ENCODE measurements at regions not wholly inside any gene's neighbourhood (a gene's known extent, or its start where the extent isn't known, plus 50 kb on each side); places are given as distances from the start of the nearest gene placed in this dataset.

GRCh38 chr15:92523176-92523575 lies 129.5 kb downstream of the ST8SIA2 start:
- H3K4me3 ChIP-seq (ENCODE audit: insufficient read depth, low read depth, low read length), result no peak overlapping the region
- CTCF ChIA-PET, result no interaction called here

More at GRCh38 chr15:92523176-92523575, 129.5 kb downstream of the ST8SIA2 start:
- no peak overlapping the region for H2BK15ac ChIP-seq (ENCODE audit: low read depth, low read length)
- H3K9ac ChIP-seq (ENCODE audit: low read depth, low read length), result no peak overlapping the region
- WGBS, 2 experiments (ENCODE audit: extremely low coverage in 2 of 2, insufficient read length in 1 of 2), result no CpG with 5 or more reads among the region's 2 CpGs
- in situ Hi-C loops (cut with MboI; ENCODE audit: low sequenced_read_pairs) (loop anchor here (5.0 kb wide), 1 partner anchor 184 kb away; no protein-coding TSS in a partner anchor), intact Hi-C loops (cut with micrococcal nuclease) (no loop called here), dilution Hi-C loops (cut with HindIII; ENCODE audit: low sequenced_read_pairs, unreplicated experiment) (no loop called here)
- POLR2A ChIA-PET (ENCODE audit: unreplicated experiment), result no interaction called here
- no peak overlapping the region for H2BK5ac ChIP-seq (ENCODE audit: low read depth, low read length, poor library complexity, severe bottlenecking)
- no peaks in the 10 kb centered on the region for H3K4me1 ChIP-seq (ENCODE audit: control insufficient read depth, insufficient read depth, low read length)
- H3K23ac ChIP-seq (ENCODE audit: low read depth, low read length), result no peak overlapping the region
- H2BK20ac ChIP-seq (ENCODE audit: low read depth, low read length), result no peak overlapping the region
- no peak overlapping the region for H2BK120ac ChIP-seq (ENCODE audit: low read depth, low read length)
- BruUV-seq (replicated peaks), result no TSS peak
- H3K4ac ChIP-seq (ENCODE audit: low read depth, low read length), result no peak overlapping the region
- no peak overlapping the region for H2AFZ ChIP-seq (replicated peaks; ENCODE audit: low read length, poor library complexity)
- no peaks in the 10 kb centered on the region for H4K20me1 ChIP-seq (ENCODE audit: insufficient read depth, low read length)
- H3K9me3 ChIP-seq (ENCODE audit: control insufficient read depth, insufficient read depth, low read length), result no peaks in the 10 kb centered on the region
- no peak overlapping the region for H2AK5ac ChIP-seq (ENCODE audit: low read depth, low read length)
- H4K91ac ChIP-seq (ENCODE audit: insufficient read depth, low read depth, low read length), result no peak overlapping the region
- no peak overlapping the region for H4K5ac ChIP-seq (ENCODE audit: low read depth, low read length)
- no peaks in the 10 kb centered on the region for H3K79me1 ChIP-seq (ENCODE audit: low read depth in 1 of 2, low read length in 2 of 2)
- no peaks in the 10 kb centered on the region for H3K9me1 ChIP-seq (ENCODE audit: insufficient read depth, low read length)
- no peak overlapping the region for H3K14ac ChIP-seq (replicated peaks; ENCODE audit: low read depth, low read length)
- DNase-seq (no peak), ATAC-seq (ENCODE audit: low read depth) (no peak)
- no peak overlapping the region for H3K56ac ChIP-seq (ENCODE audit: extremely low read depth, insufficient read depth, low read length)
- no peak overlapping the region for H3K27ac ChIP-seq (ENCODE audit: insufficient read depth, low read length)
- H3K4me2 ChIP-seq (ENCODE audit: low read depth, low read length), result no peak overlapping the region
- no peaks in the 10 kb centered on the region for H3K27me3 ChIP-seq (ENCODE audit: control insufficient read depth, insufficient read depth, low read length)
- no peaks in the 10 kb centered on the region for H3K36me3 ChIP-seq (ENCODE audit: control insufficient read depth, insufficient read depth, low read length)
- no peak overlapping the region for H4K8ac ChIP-seq (ENCODE audit: low read depth in 2 of 2, low read length in 2 of 2)
- TF ChIP-seq RAD21 (IDR thresholded peaks at IDR 0.05; ENCODE audit: low read length), result no peak
- TF ChIP-seq CHD1 (IDR thresholded peaks at IDR 0.05; ENCODE audit: low read depth, low read length), result no peak
- TF ChIP-seq CEBPB (IDR thresholded peaks at IDR 0.05; ENCODE audit: low read depth, low read length), result no peak
- no peak for TF ChIP-seq RFX5 (IDR thresholded peaks at IDR 0.05; ENCODE audit: low read depth, low read length)
- TF ChIP-seq SMC3 (IDR thresholded peaks at IDR 0.05; ENCODE audit: low read depth, low read length), result no peak
- TF ChIP-seq FOS (IDR thresholded peaks at IDR 0.05; ENCODE audit: low read depth, low read length), result no peak
- no peak for TF ChIP-seq MXI1 (IDR thresholded peaks at IDR 0.05; ENCODE audit: borderline replicate concordance, low read depth, low read length)
- TF ChIP-seq, protein P1, sequence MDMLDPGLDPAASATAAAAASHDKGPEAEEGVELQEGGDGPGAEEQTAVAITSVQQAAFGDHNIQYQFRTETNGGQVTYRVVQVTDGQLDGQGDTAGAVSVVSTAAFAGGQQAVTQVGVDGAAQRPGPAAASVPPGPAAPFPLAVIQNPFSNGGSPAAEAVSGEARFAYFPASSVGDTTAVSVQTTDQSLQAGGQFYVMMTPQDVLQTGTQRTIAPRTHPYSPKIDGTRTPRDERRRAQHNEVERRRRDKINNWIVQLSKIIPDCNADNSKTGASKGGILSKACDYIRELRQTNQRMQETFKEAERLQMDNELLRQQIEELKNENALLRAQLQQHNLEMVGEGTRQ (IDR thresholded peaks at IDR 0.05; ENCODE audit: low read depth, low read length), result no peak
- no peak for TF ChIP-seq NFE2L2 (IDR thresholded peaks at IDR 0.05; ENCODE audit: low read depth, low read length)
- TF ChIP-seq ELK1 (IDR thresholded peaks at IDR 0.05; ENCODE audit: borderline replicate concordance, low read depth, low read length), result no peak
- H2AK9ac ChIP-seq (replicated peaks; ENCODE audit: low read depth, low read length, poor library complexity), result no peak overlapping the region
- no peak overlapping the region for H3K18ac ChIP-seq (ENCODE audit: low read depth, low read length)

All from IMR-90 (cell line).